HepG2 (cell line): ENCODE measurements at regions not wholly inside any gene's neighbourhood (a gene's known extent, or its start where the extent isn't known, plus 50 kb on each side); places are given as distances from the start of the nearest gene placed in this dataset.

ENCODE experiments used
- BORCS8-MEF2B ChIP-seq: sonication (generic); formaldehyde crosslinking; IDR thresholded peaks from 2 replicates; pipeline ENCODE4 v1.8.0; 2022; ENCODE audit warnings: mild to moderate bottlenecking, missing genetic modification reagents
- DBP ChIP-seq: sonication (generic); formaldehyde crosslinking; IDR thresholded peaks from 2 replicates; pipeline ENCODE4 v1.4.0; 2020; ENCODE audit warnings: missing genetic modification reagents; ENCODE audit errors: not compliant biosample characterization
- FOXK1 ChIP-seq: sonication (generic); formaldehyde crosslinking; IDR thresholded peaks from 2 replicates; pipeline ENCODE4 v1.4.0; 2020; ENCODE audit warnings: low read depth, missing genetic modification reagents, borderline replicate concordance
- GTF3A ChIP-seq: sonication (generic); formaldehyde crosslinking; conservative IDR thresholded peaks from 2 replicates; pipeline ENCODE4 v1.4.0; 2020; ENCODE audit warnings: mild to moderate bottlenecking, missing genetic modification reagents
- HNRNPUL1 ChIP-seq: fragments of 200-400 bp; formaldehyde crosslinking; IDR thresholded peaks from 2 replicates; pipeline ENCODE4 v1.6.1; 2017; ENCODE audit warnings: low read depth, mild to moderate bottlenecking, low read length, moderate library complexity
- IKZF5 ChIP-seq: IDR thresholded peaks from 2 replicates; pipeline ENCODE4 v1.6.1; 2018; ENCODE audit warnings: missing genetic modification reagents, mild to moderate bottlenecking, missing compliant biosample characterization
- KDM4B ChIP-seq: sonication (generic); formaldehyde crosslinking; IDR thresholded peaks from 2 replicates; pipeline ENCODE4 v1.4.0; 2020; ENCODE audit warnings: missing genetic modification reagents
- NCOR1 ChIP-seq: fragments of 200-600 bp; sonication (generic); IDR thresholded peaks from 2 replicates; pipeline ENCODE4 v1.7.0; 2017; ENCODE audit warnings: antibody characterized with exemption, low read length, borderline replicate concordance
- PAXIP1 ChIP-seq: sonication (generic); formaldehyde crosslinking; conservative IDR thresholded peaks from 2 replicates; pipeline ENCODE4 v1.4.0; 2020; ENCODE audit warnings: mild to moderate bottlenecking, missing genetic modification reagents, moderate library complexity
- PCBP2 ChIP-seq: fragments of 200-400 bp; formaldehyde crosslinking; optimal IDR thresholded peaks from 2 replicates; pipeline ENCODE3; 2018; ENCODE audit warnings: low read length, low read depth; ENCODE audit not compliant: poor library complexity, severe bottlenecking
- SKIL ChIP-seq: sonication (generic); formaldehyde crosslinking; IDR thresholded peaks from 2 replicates; pipeline ENCODE4 v1.8.0; 2022; ENCODE audit warnings: missing genetic modification reagents, mild to moderate bottlenecking, moderate library complexity, borderline replicate concordance
- SNAI1 ChIP-seq: sonication (generic); formaldehyde crosslinking; IDR thresholded peaks from 2 replicates; pipeline ENCODE4 v1.5.0; 2020; ENCODE audit warnings: mild to moderate bottlenecking, missing genetic modification reagents, borderline replicate concordance
- ZBTB3 ChIP-seq: sonication (generic); formaldehyde crosslinking; IDR thresholded peaks from 2 replicates; pipeline ENCODE4 v1.4.0; 2020; ENCODE audit warnings: low read depth, mild to moderate bottlenecking, moderate library complexity, missing genetic modification reagents, borderline replicate concordance
- ZBTB39 ChIP-seq: sonication (generic); formaldehyde crosslinking; IDR thresholded peaks from 2 replicates; pipeline ENCODE4 v1.5.0; 2020; ENCODE audit warnings: missing genetic modification reagents
- ZNF557 ChIP-seq: sonication (generic); formaldehyde crosslinking; IDR thresholded peaks from 2 replicates; pipeline ENCODE4 v1.4.0; 2020; ENCODE audit warnings: missing genetic modification reagents
- ZNF605 ChIP-seq: sonication (generic); formaldehyde crosslinking; IDR thresholded peaks from 2 replicates; pipeline ENCODE4 v1.8.0; 2022; ENCODE audit warnings: mild to moderate bottlenecking, missing genetic modification reagents
- ZNF841 ChIP-seq: sonication (generic); formaldehyde crosslinking; IDR thresholded peaks from 2 replicates; pipeline ENCODE4 v1.8.1; 2023; ENCODE audit warnings: missing genetic modification reagents, borderline replicate concordance

- TF ChIP-seq ZNF841 (CRISPR knock-in tag) (peak; percentile 24; the same call in 1 of the 2 replicates), ZBTB39 (CRISPR knock-in tag) (peak; percentile 94), FOXK1 (CRISPR knock-in tag) (peak; percentile 79), SKIL (peak; percentile 58; the same call in 1 of the 2 replicates), ZBTB3 (CRISPR knock-in tag) (0 out of 2 replicates have a peak, but pooled peaks have one; percentile 47), GTF3A (peak; percentile 90; the same call in 1 of the 2 replicates), PAXIP1 (peak; percentile 99), KDM4B (peak; percentile 55; the same call in 1 of the 2 replicates), IKZF5 (CRISPR knock-in tag) (peak; percentile 78; the same call in 1 of the 2 replicates), BORCS8-MEF2B (no peak), PCBP2 (no peak), HNRNPUL1 (peak; percentile 83; the same call in 1 of the 2 replicates), ZNF557 (CRISPR knock-in tag) (0 out of 2 replicates have a peak, but pooled peaks have one; percentile 5), ZNF605 (CRISPR knock-in tag) (peak; percentile 84; the same call in 1 of the 2 replicates), DBP (CRISPR knock-in tag) (no peak), SNAI1 (no peak), NCOR1 (peak; percentile 95)
These were observed 85.2 kb upstream of the SPATS2L start (continued) for GRCh38 chr2:200221055-200221955.
